ENCODE measurements at regions not wholly inside any gene's neighbourhood (a gene's known extent, or its start where the extent isn't known, plus 50 kb on each side); places are given as distances from the start of the nearest gene placed in this dataset.

GRCh38 chr13:84297251-84297650 lies 415.0 kb upstream of the SLITRK1 start:
- TF ChIP-seq CTCF (IDR thresholded peaks at IDR 0.05 in 2 of 3, conservative IDR thresholded peaks at IDR 0.05 in 1 of 3; ENCODE audit: control insufficient read depth in 2 of 3, extremely low read depth in 1 of 3, insufficient read depth in 1 of 3, low read depth in 3 of 3, low read length in 3 of 3) (no peak), SMAD1 (IDR thresholded peaks at IDR 0.05; ENCODE audit: low read depth, partially characterized antibody) (no peak), ZBTB40 (IDR thresholded peaks at IDR 0.05; ENCODE audit: borderline replicate concordance) (no peak), MEF2B (IDR thresholded peaks at IDR 0.05; ENCODE audit: partially characterized antibody, poor library complexity, severe bottlenecking) (no peak), EP300 (IDR thresholded peaks at IDR 0.05; ENCODE audit: borderline replicate concordance in 1 of 2, control insufficient read depth in 1 of 2, low read depth in 2 of 2, low read length in 2 of 2) (no peak), BRCA1 (IDR thresholded peaks at IDR 0.05; ENCODE audit: low read depth, low read length) (no peak), ATF2 (IDR thresholded peaks at IDR 0.05; ENCODE audit: low read length) (no peak), YY1 (IDR thresholded peaks at IDR 0.05; ENCODE audit: low read depth, low read length) (no peak)
